Left ventricle myocardium inferior (tissue), 1 donor: ENCODE measurements at regions not wholly inside any gene's neighbourhood (a gene's known extent, or its start where the extent isn't known, plus 50 kb on each side); places are given as distances from the start of the nearest gene placed in this dataset.
"Not testable (repeated sequence)": the region's sequence is repeated elsewhere in the genome, so short reads cannot be mapped to it uniquely, and the experiment has no call there.

Source experiments
- DNase-seq: peaks from one replicate; pipeline ENCODE4 v3.0.0-alpha.2; 2020
- H3K27ac ChIP-seq: fragments of 200-600 bp; replicated peaks from 2 replicates; pipeline ENCODE4 v1.8.0; 2021
- H3K27me3 ChIP-seq: fragments of 200-600 bp; 2 replicates; pipeline ENCODE4 v1.8.0; 2021; ENCODE audit warnings: low read depth
- H3K36me3 ChIP-seq: fragments of 200-600 bp; 2 replicates; pipeline ENCODE4 v1.8.0; 2021
- H3K4me1 ChIP-seq: fragments of 200-600 bp; 2 replicates; pipeline ENCODE4 v1.8.0; 2021
- H3K4me3 ChIP-seq: fragments of 200-600 bp; 2 replicates; pipeline ENCODE4 v1.8.0; 2021; ENCODE audit warnings: mild to moderate bottlenecking, moderate library complexity
- H3K9me3 ChIP-seq: fragments of 200-600 bp; replicated peaks from 2 replicates; pipeline ENCODE4 v1.8.0; 2021
- intact Hi-C: fragments of 100-400 bp; cut with micrococcal nuclease; formaldehyde crosslinking; loops from one replicate; pipeline ENCODE4 v1.11.0; 2022
- TF ChIP-seq, protein P1 (sequence below): fragments of 200-600 bp; IDR thresholded peaks from 2 replicates; pipeline ENCODE4 v1.8.0; 2021; ENCODE audit warnings: antibody characterized with exemption, mild to moderate bottlenecking, borderline replicate concordance
- donor health status: DM: no; HTN: yes; CAD: no; lungs with severe emphysema.

DNA sequence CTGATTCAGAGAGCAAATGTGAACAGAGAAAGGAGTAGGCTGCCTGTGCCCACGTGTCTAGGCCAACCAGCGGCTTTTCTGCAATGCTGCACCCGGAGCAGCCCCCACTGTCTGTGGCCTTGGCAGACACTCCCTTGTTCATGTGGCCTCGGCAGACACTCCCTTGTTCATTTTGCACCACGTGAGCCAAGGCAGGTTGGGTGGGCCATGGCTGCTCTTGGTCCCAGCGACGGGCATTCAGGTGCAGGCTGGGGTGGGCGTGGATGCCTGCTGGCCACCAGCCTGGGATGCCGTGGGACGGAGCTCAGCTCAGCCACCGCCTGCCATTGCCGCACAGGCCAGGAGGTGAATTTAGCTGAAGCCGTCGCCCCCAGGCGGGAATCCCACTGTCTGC lies 159.8 kb downstream of the LAT start:
- not testable (repeated sequence) for DNase-seq, H3K27ac ChIP-seq

DNA sequence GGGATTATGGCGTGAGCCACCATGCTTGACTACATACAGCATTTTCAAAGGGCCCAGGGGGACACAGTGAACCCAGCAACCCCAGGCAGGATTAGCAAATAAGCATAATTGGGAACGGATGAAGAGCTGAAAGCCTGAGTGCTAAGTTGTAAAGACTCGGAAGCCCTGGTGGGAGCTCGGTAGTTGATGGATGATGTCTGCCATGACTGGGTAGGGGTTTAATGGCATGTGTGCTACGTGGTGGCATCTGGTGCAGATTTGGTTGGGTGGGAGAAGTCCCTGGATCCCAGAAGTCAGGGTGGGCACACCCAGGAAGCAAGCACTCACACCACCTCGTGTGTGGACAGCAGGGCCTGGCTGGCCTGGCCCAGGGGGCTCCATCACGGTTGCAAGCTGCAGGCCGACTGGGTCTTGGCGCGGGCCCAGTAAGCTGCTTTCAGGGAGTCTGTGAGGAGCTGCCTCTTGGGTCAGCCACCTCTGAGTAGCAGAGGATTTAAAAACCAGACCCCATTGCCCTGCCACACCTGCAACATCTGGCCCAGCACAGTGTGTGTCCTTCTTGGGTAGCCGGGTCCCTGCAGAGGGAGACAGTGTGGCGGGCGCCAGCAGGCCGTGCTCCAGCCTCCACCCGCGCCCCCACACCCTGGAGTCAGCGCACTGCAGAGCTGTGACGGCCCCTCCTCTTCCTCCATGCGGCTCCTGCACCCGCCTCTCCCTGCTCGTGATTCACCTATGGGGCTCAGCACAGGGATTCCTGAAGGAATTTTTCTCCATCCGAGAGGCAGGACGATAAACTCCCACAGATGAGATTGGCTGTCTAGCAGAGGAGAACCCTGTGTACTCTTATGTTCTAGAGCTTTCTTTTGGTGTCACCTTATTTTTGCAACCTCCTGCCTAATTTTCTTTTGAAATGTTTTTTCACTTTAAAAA lies 159.2 kb downstream of the LAT start:
- H3K27me3 ChIP-seq, H3K4me1 ChIP-seq, intact Hi-C loops, H3K4me3 ChIP-seq, H3K27ac ChIP-seq, DNase-seq, H3K36me3 ChIP-seq, H3K9me3 ChIP-seq: not testable (repeated sequence)

More for the DNA sequence above, 159.8 kb downstream of the LAT start:
- H3K27me3 ChIP-seq, H3K4me1 ChIP-seq, H3K9me3 ChIP-seq, intact Hi-C loops, H3K4me3 ChIP-seq, H3K36me3 ChIP-seq: not testable (repeated sequence)

DNA sequence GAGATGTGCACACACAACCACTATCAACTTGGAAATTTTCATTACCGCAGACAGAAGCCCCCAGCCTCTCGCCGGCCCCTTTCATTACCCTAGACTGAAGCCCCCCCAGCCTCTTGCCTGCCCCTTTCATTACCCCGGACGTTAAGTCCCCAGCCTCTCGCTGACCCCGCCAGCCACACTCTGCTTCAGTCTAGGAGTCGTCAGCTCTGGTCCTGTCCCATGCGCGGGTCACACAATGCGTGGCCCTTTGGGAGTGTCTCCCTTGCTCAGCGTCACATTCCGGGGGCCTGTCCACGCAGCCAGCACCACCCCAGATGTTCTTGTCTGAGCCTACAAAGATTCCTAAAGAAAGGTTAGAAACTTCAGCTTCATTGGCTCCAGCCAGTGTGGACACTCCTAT lies 157.7 kb downstream of the LAT start:
- H3K27ac ChIP-seq, H3K36me3 ChIP-seq, H3K4me1 ChIP-seq, DNase-seq, intact Hi-C loops, H3K4me3 ChIP-seq, H3K9me3 ChIP-seq, H3K27me3 ChIP-seq: not testable (repeated sequence)

DNA sequence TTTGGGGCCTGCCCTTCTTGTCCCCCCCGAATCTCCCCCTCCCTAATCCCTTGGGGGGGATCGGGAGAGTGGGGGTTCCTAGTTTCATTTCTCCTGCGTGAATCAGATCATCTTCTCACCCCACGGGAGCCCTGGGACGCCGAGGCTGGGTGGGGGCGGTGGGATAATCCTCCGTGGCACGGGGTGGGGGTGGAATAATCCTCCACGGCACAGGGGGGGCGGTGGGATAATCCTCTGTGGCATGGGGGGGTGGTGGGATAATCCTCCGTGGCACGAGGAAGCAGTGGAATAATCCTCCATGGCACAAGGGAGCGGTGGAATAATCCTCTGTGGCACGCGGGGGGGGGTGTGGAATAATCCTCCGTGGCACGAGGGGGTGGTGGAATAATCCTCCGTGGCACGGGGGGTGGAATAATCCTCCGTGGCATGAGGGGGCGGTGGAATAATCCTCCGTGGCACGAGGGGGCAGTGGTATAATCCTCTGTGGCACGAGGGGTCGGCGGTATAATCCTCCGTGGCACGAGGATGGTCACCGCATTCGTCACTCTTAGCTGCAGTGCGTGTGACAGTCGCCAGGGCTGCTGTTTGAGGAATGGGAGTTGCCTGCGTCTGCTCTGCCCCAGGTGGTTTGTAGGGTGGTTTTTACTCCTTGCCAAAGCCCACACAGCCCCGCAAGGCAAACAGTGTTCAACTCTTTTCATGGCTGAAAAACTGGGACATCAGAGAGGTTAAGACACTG lies 156.9 kb downstream of the LAT start:
- no peaks in the 10 kb centered on the region for H3K4me1 ChIP-seq
- no peaks in the 10 kb centered on the region for H3K27me3 ChIP-seq
- H3K4me3 ChIP-seq = no peak overlapping the region
- TF ChIP-seq, protein P1, sequence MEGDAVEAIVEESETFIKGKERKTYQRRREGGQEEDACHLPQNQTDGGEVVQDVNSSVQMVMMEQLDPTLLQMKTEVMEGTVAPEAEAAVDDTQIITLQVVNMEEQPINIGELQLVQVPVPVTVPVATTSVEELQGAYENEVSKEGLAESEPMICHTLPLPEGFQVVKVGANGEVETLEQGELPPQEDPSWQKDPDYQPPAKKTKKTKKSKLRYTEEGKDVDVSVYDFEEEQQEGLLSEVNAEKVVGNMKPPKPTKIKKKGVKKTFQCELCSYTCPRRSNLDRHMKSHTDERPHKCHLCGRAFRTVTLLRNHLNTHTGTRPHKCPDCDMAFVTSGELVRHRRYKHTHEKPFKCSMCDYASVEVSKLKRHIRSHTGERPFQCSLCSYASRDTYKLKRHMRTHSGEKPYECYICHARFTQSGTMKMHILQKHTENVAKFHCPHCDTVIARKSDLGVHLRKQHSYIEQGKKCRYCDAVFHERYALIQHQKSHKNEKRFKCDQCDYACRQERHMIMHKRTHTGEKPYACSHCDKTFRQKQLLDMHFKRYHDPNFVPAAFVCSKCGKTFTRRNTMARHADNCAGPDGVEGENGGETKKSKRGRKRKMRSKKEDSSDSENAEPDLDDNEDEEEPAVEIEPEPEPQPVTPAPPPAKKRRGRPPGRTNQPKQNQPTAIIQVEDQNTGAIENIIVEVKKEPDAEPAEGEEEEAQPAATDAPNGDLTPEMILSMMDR = no peak
- H3K27ac ChIP-seq = no peak overlapping the region
- H3K9me3 ChIP-seq = no peaks in the 10 kb centered on the region
- no peak for DNase-seq
- intact Hi-C loops = no loop called here
- H3K36me3 ChIP-seq = no peaks in the 10 kb centered on the region

DNA sequence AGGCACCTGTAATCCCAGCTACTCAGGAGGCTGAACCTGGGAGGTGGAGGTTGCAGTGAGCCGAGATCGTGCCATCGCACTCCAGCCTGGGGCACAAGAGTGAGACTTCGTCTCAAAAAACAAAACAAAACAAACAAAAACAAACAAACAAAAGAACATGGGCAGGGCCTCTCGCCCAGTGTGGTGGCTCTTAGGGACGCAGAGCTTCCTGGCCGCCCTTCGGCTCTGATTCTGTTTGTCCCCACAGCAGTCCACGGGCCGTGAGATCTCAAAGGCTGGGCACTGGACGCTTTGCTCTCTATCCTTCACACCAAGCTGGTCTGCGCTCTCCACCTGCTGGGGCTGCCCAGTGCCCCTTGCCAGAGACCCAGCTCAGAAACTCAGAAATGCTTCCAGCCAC lies 156.3 kb downstream of the LAT start:
- H3K36me3 ChIP-seq, H3K4me1 ChIP-seq, H3K9me3 ChIP-seq, DNase-seq, H3K27ac ChIP-seq, H3K27me3 ChIP-seq, intact Hi-C loops, H3K4me3 ChIP-seq: not testable (repeated sequence)

DNA sequence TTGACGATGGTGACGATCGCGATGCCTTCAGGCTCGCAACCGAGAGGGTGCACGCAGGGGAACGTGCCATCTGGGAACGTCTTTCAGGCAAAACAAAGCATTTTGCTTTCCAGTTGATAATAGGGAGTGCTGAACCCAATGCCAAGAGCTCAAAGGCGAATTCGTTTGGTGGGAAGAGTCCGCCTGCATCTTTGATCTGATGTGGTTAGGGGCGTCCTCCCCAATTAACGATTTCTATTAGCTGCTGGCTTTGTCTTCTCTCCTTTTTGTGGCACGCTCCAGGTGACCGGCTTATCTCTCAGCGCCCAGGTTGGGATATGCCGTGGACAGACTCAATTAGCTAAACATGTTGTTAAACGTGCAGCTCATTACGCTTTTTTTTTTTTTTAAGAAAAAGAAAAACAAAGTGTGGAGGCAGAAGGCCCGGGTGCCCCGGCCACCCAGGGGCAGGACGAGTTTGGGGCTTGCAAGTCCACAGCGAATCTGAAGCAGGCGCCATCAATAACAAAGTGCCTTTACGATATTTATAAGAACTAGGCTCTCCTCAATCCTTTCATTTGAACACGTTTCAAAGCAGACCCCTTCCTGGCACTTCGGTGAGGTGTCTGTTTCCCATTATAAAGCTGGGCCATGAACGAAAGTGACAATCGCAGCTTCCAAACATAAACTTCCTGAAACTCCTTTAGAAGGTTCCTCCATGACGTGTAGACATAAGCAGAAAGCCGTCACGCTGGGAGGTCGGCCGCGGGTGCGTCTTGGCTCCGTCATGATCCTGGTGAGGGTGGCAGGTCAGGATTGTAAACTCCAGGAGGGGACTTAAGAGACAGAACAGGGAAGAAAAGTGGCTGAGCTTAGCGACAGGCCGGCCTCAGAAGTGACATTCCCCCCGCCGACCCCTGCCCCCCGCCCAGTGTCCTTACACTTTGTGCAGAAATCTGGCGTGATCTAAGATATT lies 155.3 kb downstream of the LAT start:
- DNase-seq, H3K36me3 ChIP-seq, H3K9me3 ChIP-seq, H3K27me3 ChIP-seq, H3K27ac ChIP-seq, intact Hi-C loops, H3K4me1 ChIP-seq: not testable (repeated sequence)
- H3K4me3 ChIP-seq = peak overlapping the region; percentile 29

DNA sequence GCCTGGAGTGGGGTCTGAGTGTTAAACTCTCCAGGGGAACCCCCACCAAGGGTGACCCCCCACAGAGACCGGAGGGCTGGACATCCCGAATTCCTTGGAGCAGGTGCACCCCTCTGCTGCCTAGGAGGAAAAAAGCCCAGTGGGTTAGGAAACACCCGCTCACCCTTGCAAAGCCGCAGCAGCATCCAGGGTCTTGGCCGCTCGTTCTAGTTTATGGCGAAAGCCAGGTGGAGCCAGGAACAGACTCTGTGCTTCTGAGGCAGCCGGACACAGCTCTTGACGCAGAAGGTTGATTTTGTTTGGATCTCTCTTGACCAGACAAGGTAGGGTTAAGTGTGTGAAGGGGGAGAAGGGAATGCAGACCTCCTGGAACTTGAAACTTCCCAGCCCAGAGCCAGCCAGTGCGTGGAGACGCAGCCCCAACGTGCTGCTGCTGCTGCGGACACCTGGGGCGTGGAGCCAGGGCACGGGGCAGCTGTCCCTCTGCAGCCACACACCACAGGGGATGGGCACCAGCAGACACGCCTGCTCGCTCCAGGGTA lies 154.5 kb downstream of the LAT start:
- intact Hi-C loops = no loop called here
- DNase-seq = no peak
- Histone ChIP-seq H3K4me1 (no peaks in the 10 kb centered on the region), H3K27me3 (no peaks in the 10 kb centered on the region), H3K9me3 (no peaks in the 10 kb centered on the region), H3K36me3 (no peaks in the 10 kb centered on the region), H3K27ac (no peak overlapping the region), H3K4me3 (peak overlapping the region; percentile 29)
- TF ChIP-seq, protein P1 = no peak

DNA sequence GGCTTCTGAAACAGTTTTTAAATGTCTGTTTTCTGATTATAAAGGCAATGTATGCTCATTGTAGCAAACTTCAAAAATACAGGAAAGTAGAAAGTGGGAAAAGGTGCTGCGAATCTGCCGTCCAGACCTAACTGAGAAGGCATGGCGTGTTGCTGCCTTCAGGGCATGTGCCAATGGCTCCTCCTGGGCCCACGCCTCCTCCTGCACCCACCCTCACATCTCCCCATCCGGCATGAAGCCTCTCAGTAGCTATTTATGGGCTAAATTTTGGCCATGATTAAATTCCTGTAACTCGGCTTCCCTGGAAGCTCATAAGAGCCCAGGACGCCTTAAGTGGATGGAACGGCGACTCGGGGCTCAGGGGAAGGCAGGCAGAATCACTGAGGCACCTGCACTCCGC lies 153.8 kb downstream of the LAT start:
- not testable (repeated sequence) for H3K9me3 ChIP-seq, DNase-seq, H3K27ac ChIP-seq

GRCh38 chr16:29137894-29138662 lies 153.2 kb downstream of the LAT start:
- H3K9me3 ChIP-seq, intact Hi-C loops, DNase-seq, H3K4me3 ChIP-seq, H3K27ac ChIP-seq, H3K27me3 ChIP-seq, H3K4me1 ChIP-seq, H3K36me3 ChIP-seq: not testable (repeated sequence)

More for the DNA sequence above, 153.8 kb downstream of the LAT start:
- H3K4me1 ChIP-seq, H3K27me3 ChIP-seq, intact Hi-C loops, H3K36me3 ChIP-seq: not testable (repeated sequence)
- peak overlapping the region; percentile 29 for H3K4me3 ChIP-seq

GRCh38 chr16:29137461-29137860 lies 152.6 kb downstream of the LAT start:
- intact Hi-C loops, DNase-seq: not testable (repeated sequence)

More at GRCh38 chr16:29137461-29137860, 152.6 kb downstream of the LAT start:
- H3K4me1 ChIP-seq, H3K9me3 ChIP-seq, H3K36me3 ChIP-seq, H3K4me3 ChIP-seq, H3K27ac ChIP-seq, H3K27me3 ChIP-seq: not testable (repeated sequence)
